ENCODE measurements at regions not wholly inside any gene's neighbourhood (a gene's known extent, or its start where the extent isn't known, plus 50 kb on each side); places are given as distances from the start of the nearest gene placed in this dataset.
"Not testable (repeated sequence)": the region's sequence is repeated elsewhere in the genome, so short reads cannot be mapped to it uniquely, and the experiment has no call there.

DNA sequence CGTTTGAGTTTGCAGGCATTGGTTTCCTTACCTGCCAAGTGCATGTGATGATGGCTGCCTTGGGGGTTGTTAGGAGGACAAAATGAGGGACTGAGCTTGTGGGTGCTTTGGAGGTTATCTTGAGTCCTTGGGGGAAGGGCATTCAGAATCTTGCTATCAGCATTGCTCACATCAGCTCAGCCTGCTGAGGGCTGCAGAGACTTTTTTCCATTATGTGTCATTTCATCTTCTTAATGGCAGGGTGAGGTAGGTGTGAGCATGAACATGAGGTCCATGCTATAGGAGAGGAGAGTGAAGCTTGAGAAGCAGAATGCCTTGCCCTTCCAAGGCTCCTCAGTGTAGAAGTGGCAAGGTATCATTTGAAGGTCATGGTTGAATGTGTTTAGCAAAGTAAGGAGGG, 112.3 kb downstream of the MIAT start:
- DNase-seq (ENCODE audit: low read depth), result no peak

DNA sequence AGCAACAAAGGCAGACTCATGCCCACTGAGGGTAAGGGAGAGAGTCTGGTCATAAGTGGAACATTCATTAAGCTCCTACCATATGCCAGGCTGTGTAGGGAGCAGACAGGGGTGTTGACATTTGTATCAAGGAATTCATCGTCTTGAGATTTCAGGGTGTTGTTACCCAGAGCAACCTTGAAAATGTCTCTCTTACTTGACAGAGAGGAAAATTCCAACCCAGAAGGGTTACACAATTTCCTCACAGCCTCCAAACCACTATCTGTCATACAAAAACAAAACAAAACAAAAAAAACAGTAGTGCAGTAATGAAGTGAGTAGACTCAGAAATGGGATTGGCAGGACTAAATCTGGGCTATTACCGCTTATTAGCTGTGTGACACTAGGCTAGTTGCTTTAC, 113.2 kb downstream of the MIAT start:
- DNase-seq (ENCODE audit: low read depth), result no peak

DNA sequence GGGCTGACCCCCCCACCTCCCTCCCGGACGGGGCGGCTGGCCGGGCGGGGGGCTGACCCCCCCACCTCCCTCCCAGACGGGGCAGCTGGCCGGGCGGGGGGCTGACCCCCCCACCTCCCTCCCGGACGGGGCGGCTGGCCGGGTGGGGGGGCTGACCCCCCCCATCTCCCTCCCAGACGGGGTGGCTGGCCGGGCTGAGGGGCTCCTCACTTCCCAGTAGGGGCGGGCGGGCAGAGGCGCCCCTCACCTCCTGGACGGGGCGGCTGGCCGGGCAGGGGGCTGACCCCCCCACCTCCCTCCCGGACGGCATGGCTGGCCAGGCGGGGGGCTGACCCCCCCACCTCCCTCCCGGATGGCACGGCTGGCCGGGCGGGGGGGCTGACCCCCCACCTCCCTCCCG, 115.7 kb downstream of the MIAT start:
- not testable (repeated sequence) for DNase-seq (ENCODE audit: low read depth)

DNA sequence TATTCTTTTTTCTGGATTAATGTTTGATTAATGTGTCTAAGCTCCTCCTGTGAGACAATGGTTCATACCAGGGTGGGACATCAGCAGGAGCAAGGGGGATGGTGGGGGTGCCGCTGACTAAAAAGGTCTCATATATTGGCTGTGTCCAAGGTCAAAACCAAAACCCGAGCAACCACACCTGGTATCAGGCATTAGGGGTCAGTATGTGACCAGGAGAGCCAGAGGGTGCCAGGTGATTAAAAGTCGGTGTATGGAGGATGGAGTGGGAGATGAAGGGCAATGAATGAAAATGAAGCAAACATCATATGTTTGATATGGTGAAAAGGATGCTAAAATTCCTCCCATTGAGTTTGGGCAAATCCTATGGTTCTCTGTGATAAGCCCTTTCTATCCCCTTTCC, 118.0 kb downstream of the MIAT start:
- no peak for DNase-seq (ENCODE audit: low read depth)

DNA sequence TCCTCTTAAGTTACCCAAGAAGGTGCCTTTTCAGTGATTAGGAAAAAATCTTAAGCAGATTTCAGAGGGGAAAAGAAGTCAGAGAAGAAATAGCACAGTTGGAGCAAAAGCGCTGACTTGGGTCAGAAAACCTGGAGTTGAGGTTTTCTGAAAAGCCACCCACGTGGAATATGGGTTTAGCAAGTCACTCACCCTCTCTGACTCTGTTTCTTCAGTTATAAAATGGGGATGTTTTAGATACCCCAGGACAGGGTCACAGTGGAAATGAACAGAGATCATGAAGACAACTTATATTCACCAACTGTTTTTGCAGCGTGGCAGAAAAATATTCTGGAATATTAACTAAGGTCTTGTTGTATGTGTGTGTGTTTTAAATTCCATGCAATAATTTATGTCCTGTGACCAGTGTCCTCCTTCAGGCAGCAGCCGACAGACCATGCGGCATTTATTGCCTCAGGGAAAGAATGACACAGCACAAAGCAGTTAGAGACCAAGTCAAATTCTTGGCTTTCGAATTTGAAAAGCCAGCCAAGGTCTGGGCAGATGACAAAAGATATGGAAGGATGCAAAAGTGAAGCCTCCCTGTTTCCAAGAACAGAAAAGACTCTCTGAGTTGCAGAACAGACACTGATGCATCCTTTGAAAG, 119.9 kb downstream of the MIAT start:
- no peak for DNase-seq (ENCODE audit: low read depth)

DNA sequence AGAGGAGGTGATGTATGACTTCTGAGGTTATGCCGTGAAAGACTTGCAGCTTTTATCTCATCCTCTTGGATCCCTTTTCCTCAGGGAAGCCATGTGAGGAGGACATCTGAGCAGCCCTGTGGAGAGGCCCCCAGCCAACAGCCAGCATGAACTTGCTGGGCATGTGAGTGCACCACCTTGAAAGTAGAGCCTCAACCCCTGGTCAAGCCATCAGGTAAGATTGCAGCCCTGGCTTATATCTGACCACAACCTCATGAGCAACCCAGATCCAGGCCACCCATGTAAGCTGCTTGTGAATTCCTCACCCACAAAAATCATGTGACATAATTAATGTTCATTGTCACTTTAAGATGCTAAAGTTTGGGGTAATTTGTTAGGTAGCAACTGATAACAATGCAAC, 121.0 kb downstream of the MIAT start:
- DNase-seq (ENCODE audit: low read depth), result no peak

DNA sequence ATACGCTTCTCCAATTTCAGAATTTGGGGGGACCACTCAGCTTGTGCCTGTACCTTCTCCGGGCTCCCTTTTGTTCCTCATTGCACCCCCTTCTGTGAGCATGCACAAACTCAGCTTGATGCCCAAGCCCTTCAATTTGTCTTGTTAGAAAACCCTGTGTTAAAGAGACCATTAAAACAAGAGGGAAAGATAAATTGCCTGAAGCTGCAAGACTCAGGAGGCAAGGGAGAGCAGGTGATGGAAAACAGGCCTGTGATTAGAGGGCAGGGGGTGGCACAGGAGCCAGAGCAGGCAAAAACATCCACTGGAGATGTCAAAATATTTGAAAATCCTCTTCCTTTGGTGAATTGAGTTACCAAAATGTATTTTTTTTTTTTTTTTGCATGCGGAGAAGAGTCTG, 121.7 kb downstream of the MIAT start:
- no peak for DNase-seq (ENCODE audit: low read depth)

DNA sequence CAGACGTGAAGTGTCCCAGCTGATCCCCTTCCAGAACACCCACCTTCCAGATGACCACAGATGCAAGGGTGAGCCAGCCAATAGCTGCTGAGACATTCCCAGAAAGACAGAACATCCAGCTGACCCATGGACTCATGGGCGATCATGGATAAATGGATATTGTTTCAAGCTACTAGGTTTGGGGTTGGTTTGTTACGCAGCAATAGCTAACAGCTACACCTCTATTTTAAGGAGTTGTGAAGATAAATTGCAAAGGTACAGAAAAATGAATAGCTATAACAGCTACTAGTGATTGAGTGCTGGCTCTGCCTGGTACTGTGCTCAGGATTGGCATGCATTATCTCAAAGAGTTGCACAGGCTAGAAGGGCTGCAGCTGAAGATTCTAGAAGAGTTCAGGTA, 122.5 kb downstream of the MIAT start:
- no peak for DNase-seq (ENCODE audit: low read depth)

DNA sequence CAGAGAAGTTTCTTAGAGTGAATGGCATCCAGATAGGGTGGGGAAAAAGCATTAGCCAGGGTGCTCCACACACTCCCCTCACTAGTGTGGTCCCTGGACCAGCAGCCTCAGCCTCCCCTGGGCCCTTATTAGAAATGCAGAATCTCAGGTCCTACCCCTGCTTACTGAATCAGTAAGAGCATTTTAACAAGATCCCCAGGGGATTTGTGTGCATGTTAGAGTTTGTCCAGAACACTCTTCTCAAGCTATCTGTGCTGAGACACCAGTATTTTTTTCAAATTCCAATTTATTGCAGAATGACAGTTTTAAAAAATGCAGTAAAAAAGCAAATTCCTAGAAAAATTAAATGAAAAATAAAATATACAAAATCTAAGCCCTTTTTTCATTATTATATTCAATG, 123.1 kb downstream of the MIAT start:
- DNase-seq (ENCODE audit: low read depth), result no peak

DNA sequence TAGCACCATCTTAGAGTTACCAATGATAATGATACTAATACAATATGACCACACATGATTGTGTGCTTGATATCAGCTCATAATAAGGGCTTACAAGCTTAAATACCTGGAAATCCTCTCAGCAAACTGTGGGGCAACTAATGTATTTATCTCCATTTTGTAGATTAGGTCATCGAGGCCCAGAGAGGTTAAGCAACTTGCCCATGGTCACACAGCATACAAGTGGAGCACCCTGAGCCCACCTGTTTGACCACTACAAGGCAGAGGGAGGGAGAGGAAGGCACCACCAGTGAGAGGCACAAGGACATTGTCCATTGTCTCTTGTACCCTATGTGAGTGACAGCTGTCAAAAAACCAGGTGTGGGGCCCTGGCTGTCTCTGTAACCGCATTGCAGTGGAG, 123.7 kb downstream of the MIAT start:
- DNase-seq (ENCODE audit: low read depth), result no peak

DNA sequence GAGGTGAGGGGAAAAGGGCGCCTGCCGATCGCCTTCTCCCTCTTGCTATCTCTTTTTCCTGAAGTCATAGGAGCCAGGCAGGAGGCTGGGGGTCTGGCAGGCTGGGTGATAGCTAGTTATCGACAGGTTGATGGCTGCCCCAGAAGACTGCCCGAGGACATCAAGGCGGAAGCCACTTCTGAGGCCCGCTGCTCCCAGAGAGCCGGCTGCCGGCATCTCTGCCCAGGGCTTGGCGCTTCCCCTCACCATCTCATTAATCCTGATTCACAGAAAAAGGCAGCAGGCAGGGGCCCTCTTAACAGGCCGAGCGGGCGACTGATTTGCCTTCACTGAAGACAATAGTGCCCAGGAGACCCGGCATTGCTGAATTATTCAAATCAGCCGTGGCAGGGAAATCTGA, 124.2 kb downstream of the MIAT start:
- DNase-seq (ENCODE audit: low read depth), result no peak

DNA sequence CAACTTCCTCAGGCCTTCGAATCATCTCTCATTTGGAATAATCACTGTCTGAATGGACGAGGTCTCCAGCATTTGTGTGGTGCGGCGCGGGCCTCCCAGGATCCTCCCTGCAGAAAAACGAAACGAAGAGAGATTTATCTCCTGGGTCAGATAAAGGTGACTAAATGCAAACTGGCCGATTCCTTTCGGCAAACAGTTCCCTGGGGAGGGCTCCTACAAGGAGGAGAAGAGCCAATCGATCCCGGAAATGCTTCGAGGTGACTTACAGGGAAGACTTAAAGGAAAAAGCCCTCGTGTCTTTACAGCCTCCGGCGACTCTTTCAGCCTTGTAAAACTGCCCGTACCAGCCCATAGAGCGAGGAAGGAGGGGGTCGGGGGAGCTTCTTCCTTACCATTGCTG, 126.5 kb downstream of the MIAT start:
- no peak for DNase-seq (ENCODE audit: low read depth)

DNA sequence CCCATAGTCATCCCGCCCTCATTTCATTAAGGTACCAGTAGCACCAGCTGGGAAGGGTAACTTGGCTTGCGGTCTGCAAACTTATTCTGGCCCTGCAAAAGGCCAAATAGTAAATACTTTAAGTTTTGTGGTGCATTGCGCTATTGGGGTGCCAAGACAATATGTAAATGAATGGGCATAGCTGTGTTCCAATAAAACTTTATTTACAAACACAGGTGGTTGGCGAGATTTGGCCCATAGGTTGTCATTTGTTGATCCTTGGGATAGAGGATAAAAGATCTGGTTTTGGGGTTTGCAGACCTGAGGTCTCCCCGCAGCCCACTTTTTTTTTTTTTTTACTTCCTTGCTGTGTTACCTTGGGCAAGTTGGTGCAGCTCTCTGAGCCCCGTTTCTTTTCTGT, 127.4 kb downstream of the MIAT start:
- no peak for DNase-seq (ENCODE audit: low read depth)

DNA sequence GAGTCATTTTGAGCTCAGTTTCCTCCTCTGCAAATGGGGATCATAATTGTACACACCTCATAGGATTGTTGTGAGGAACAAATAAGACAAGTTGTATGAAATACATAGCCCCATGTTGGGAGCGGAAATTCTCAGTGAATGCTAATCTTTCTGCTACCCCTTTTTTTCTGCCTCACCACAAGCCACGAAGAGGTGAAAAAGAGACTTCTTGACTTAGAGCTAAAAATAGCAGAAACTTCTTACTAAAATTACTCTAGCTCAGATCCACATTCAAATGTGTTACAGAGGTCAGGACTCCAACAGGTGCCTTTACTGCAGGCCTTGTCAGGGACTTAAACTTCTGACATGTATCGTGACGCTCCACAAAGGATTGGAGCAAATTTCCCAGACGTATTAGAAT, 128.5 kb downstream of the MIAT start:
- no peak for DNase-seq (ENCODE audit: low read depth)

DNA sequence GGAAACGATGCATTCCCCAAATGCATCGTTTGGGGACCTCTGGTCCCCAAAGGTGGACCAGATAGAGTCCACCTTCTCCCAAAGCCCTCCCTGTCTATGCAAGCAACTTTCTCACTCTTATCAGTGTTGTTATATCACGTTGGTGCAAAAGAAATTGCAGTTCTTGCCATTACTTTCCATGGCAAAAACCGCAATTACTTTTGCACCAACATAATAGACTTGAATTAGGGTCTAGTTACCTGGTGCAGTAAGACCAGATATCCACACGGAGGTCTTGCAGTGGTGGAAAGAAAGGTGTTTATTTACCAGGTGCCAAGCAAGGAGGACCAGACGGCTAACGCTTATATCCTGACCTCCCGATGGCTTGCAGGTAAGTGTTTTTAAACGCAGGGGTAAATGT, 129.0 kb downstream of the MIAT start:
- no peak for DNase-seq (ENCODE audit: low read depth)

DNA sequence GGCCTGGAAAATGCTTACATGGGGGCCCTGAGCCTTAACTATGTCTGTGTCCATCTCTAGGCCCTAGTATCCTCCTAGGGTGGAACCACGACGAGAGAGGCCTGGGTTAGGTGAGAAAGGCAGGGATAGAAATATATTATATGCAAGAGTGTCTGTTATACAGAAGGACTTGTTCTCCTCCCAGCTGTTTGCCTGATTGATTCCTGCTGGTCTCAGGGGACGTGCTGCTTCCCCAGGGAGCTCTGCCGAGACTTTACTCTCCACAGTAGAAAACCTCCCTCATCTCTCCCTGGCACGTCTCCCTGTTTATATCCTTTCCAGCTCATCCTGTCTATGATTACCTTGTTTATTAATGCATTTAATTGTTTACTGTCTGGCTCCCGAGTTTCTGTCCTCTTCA, 132.6 kb downstream of the MIAT start:
- DNase-seq (ENCODE audit: low read depth), result no peak

DNA sequence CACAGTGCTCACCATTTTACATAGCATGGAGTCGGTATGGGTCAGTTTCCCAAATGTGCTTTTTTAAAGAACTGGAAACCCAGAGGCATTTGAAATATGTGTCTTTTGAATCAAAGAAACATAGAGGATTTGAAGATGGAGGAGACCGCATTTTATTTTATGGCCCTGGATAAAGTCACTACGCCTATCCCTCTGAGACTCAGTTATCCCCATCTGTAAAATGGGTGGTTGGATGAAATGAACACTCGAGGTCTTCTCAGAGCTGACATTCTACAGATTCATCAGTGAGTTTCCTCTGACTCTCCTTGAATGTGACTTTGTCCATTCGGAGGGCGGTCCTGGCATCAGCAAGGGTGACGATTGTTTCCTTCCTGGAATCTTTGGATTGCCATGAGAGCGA, 135.1 kb downstream of the MIAT start:
- no peak for DNase-seq (ENCODE audit: low read depth)

DNA sequence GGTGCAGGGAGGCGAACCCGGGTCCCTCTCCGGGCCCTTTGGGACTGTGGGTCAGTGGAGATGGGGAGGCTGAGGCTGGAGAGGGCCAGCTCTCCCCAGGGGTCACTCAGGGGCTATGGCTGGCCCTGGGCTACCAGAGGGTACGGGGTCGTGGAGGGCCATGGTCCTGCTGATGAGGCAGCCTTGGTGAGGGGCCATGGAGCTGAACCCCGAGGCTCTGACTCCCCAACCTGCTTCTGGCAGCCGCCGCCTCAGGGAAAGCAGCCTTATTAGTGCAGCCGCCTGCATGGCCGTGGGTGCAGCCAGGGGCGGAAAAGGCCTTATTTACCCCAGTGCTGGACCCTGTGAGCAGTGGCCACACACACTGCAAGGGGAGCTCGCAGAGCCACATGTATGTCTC, 139.4 kb downstream of the MIAT start:
- no peak for DNase-seq (ENCODE audit: low read depth)

DNA sequence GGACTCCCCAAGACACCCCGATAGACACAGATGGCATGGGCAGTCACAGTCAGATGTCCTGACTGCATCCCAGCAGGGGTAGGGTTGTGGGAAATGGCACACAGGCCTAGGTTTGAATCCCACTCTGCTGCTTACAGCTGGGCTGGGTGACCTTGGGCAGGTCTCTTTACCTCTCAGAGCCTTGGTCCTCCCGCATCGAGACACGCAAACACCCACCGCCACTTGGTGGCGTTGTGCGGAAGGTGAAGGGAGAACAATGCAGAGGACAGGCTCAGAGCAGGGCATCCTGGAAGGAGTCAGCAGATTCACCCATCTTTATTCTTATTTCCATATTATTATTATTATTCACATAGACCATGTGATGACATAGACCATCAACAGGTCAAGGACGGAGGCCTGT, 140.5 kb downstream of the MIAT start:
- DNase-seq (ENCODE audit: low read depth), result no peak

DNA sequence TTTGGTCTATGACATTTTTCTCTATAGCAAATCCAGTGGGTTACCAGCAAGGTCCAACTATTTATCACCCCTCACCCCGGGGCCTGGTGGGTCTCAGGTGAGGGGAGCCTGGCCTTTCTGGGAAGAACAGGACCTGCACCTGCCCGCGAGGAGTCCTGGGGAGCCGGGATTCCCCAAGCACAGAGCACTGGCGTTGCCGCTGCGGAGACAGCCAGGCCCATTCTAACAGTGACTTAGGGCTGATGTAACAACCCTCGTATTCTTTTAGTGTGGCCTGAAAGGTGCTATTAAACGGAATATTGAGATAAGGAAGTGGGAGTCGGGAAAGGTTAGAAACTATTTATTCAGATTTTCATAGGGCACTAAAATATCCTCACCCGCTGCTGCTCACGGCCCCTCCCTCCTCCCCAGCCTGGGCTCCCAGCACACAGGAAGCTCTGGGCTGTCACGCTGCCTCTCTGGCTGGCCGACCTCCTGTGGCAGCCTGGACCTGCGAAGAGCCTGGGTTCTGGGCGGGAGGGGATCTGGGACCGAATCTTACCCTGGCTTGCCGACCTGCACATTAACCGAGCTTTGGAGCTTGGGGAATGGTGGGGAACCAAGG, 141.2 kb downstream of the MIAT start:
- no peak for DNase-seq (ENCODE audit: low read depth)

DNA sequence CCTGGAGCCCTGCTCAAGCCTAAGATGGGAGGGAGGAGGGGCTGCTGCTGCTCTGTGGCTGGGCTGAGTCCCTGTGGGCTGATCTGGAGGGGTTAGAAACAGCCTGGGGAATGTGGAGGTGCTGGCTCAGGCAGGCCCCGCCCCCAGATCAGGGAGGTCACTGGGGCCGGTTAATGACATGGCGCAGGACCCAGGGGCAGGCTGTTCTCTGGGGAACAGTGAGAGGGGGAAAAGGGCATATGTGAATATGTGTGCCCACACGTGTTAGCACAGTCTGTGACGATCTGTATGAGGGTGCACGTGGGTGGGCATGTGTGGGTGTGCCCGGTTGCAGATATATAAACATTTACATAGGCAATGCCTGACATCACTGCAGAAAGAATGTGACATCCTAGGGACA, 143.5 kb downstream of the MIAT start:
- no peak for DNase-seq (ENCODE audit: low read depth)

DNA sequence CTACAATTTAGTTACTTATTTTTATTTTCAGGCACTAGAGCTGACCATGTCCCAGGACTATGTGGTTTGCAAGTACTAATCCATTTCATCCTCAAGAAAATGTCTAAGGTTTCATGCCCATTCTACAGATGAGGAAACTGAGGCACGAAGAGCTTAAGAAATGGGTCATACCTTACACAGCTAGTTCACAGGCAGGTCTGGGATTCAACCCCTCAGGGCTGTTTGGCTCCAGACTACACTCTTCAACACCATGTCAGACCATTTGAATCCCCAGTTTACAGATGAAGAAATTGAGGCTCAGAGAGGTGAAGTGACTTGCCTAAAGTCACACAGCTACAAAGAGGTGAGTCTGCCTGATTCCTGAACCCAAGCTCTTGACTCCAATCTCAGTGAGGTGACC, 144.1 kb downstream of the MIAT start:
- no peak for DNase-seq (ENCODE audit: low read depth)

DNA sequence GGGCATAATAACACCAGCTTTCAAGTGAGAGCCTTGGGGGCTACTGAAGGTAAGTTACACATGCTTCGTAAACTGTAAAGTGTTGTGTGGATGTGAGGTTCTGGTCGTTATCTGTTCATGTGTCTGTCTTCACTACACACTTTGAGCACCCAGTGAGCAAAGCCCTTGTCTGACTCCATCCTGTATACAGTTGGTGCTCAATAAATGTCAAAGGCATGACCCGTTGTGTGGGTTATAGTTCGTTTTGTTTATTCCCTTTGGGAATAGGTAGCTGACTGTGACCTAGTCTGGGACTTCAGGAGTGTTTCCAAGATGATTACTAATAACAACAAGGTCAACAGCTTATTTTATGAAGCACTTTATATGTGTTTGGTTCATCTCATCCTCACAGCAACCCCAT, 146.9 kb downstream of the MIAT start:
- no peak for DNase-seq (ENCODE audit: low read depth)

DNA sequence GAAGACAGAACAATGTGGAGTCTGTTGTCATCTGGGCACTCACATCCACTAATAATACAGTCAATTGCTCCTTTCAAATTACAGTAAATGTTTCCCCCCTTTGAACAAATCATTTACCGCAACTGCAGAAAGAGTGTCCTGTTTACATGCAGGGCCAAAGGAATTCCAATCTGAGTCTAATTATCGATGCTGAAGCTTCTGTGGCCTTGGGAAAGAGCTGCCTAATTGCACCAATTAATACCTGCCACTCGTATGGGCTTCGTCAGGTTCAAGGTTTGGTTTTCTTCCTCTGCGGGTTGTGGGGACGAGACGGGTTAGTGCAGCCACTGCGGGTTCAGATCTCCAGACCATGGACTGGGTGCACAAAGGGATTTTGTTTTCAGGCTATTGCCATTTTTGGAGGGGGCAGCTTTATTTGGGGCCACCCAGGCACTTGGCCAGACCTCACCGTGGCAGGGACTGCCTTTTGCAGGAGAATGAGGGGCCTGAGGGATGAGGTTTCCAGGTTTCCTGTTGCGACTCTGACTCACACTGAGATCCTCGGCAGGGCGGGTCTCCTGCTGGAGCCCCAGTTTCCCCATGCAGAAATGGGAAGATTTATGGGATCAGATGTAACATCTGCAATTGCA, 147.6 kb downstream of the MIAT start:
- DNase-seq (ENCODE audit: low read depth), result no peak

All from stimulated activated CD8-positive, alpha-beta memory T cell treated with anti-CD3 and anti-CD28 coated beads, Interleukin-7, amount 100 ng/mL, for 24 hours (primary cell).